SK-N-SH treated with all-trans-retinoic acid at 6 μM for 48 hours (cell line): ENCODE measurements at regions not wholly inside any gene's neighbourhood (a gene's known extent, or its start where the extent isn't known, plus 50 kb on each side); places are given as distances from the start of the nearest gene placed in this dataset.

Experiments
- ATAC-seq: fragments of 200-7000 bp; cut with Tn5 transposase; 3 replicates; pipeline ENCODE4 v1.9.1; 2020; ENCODE audit warnings: mild to moderate bottlenecking, moderate library complexity
- ARNTL ChIP-seq: fragments of 450-650 bp; formaldehyde crosslinking; IDR thresholded peaks from 2 replicates; pipeline ENCODE4 v1.5.0; 2020; ENCODE audit warnings: low read depth, mild to moderate bottlenecking, moderate library complexity, borderline replicate concordance
- BACH2 ChIP-seq: fragments of 250-450 bp; sonication (Bioruptor Pico); IDR thresholded peaks from 2 replicates; pipeline ENCODE4 v1.9.0; 2021; ENCODE audit warnings: mild to moderate bottlenecking, borderline replicate concordance
- CREB5 ChIP-seq: fragments of 250-450 bp; sonication (Bioruptor Pico); IDR thresholded peaks from 2 replicates; pipeline ENCODE4 v1.5.1; 2020; ENCODE audit warnings: low read depth, mild to moderate bottlenecking, moderate library complexity
- CSDC2 ChIP-seq: fragments of 250-450 bp; sonication (Bioruptor Pico); IDR thresholded peaks from 2 replicates; pipeline ENCODE4 v1.5.0; 2020; ENCODE audit warnings: mild to moderate bottlenecking, moderate library complexity
- CSRNP3 ChIP-seq: fragments of 250-450 bp; sonication (Bioruptor Pico); IDR thresholded peaks from 2 replicates; pipeline ENCODE4 v1.5.1; 2021; ENCODE audit warnings: mild to moderate bottlenecking, moderate library complexity
- ESRRG ChIP-seq: fragments of 250-450 bp; sonication (Bioruptor Pico); IDR thresholded peaks from 2 replicates; pipeline ENCODE4 v1.6.1; 2021; ENCODE audit warnings: mild to moderate bottlenecking
- GLIS3 ChIP-seq: fragments of 250-450 bp; sonication (Bioruptor Pico); IDR thresholded peaks from 2 replicates; pipeline ENCODE4 v1.5.0; 2020; ENCODE audit warnings: mild to moderate bottlenecking, moderate library complexity
- ISL1 ChIP-seq: fragments of 250-450 bp; sonication (Bioruptor Pico); IDR thresholded peaks from 2 replicates; pipeline ENCODE4 v2.1.2; 2022; ENCODE audit warnings: mild to moderate bottlenecking, moderate library complexity
- OSR1 ChIP-seq: fragments of 250-450 bp; sonication (Bioruptor Pico); IDR thresholded peaks from 2 replicates; pipeline ENCODE4 v1.8.0; 2022; ENCODE audit warnings: moderate library complexity, mild to moderate bottlenecking, inconsistent platforms
- PATZ1 ChIP-seq: fragments of 250-450 bp; sonication (Bioruptor Pico); IDR thresholded peaks from 2 replicates; pipeline ENCODE4 v1.8.0; 2020; ENCODE audit warnings: mild to moderate bottlenecking, moderate library complexity, borderline replicate concordance
- POU6F1 ChIP-seq: fragments of 250-450 bp; sonication (Bioruptor Pico); IDR thresholded peaks from 2 replicates; pipeline ENCODE4 v1.8.0; 2021; ENCODE audit warnings: low read depth, mild to moderate bottlenecking, moderate library complexity, borderline replicate concordance
- PPARA ChIP-seq: fragments of 250-450 bp; sonication (Bioruptor Pico); IDR thresholded peaks from 2 replicates; pipeline ENCODE4 v1.5.0; 2020; ENCODE audit warnings: mild to moderate bottlenecking, borderline replicate concordance
- RARB ChIP-seq: fragments of 250-450 bp; sonication (Bioruptor Pico); IDR thresholded peaks from 2 replicates; pipeline ENCODE4 v1.8.0; 2021; ENCODE audit warnings: mild to moderate bottlenecking, moderate library complexity
- SNAI2 ChIP-seq: fragments of 250-450 bp; sonication (Bioruptor Pico); IDR thresholded peaks from 2 replicates; pipeline ENCODE4 v1.5.0; 2020; ENCODE audit warnings: mild to moderate bottlenecking, moderate library complexity
- TCF4 ChIP-seq: fragments of 250-450 bp; sonication (Bioruptor Pico); IDR thresholded peaks from 2 replicates; pipeline ENCODE4 v1.8.0; 2021; ENCODE audit warnings: mild to moderate bottlenecking, moderate library complexity, borderline replicate concordance
- TOX ChIP-seq: fragments of 250-450 bp; sonication (Bioruptor Pico); IDR thresholded peaks from 2 replicates; pipeline ENCODE4 v1.8.0; 2021; ENCODE audit warnings: mild to moderate bottlenecking, moderate library complexity, borderline replicate concordance
- TSHZ2 ChIP-seq: fragments of 250-450 bp; sonication (Bioruptor Pico); IDR thresholded peaks from 2 replicates; pipeline ENCODE4 v1.5.0; 2020; ENCODE audit warnings: mild to moderate bottlenecking, moderate library complexity
- ZC3H10 ChIP-seq: fragments of 250-450 bp; sonication (Bioruptor Pico); IDR thresholded peaks from 2 replicates; pipeline ENCODE4 v1.5.1; 2021; ENCODE audit warnings: mild to moderate bottlenecking, moderate library complexity
- ZFP3 ChIP-seq: fragments of 250-450 bp; sonication (Bioruptor Pico); IDR thresholded peaks from 2 replicates; pipeline ENCODE4 v1.5.0; 2020; ENCODE audit warnings: mild to moderate bottlenecking, moderate library complexity
- ZFP30 ChIP-seq: fragments of 450-650 bp; formaldehyde crosslinking; IDR thresholded peaks from 2 replicates; pipeline ENCODE4 v1.5.0; 2022; ENCODE audit warnings: mild to moderate bottlenecking, moderate library complexity
- ZNF565 ChIP-seq: fragments of 450-650 bp; formaldehyde crosslinking; conservative IDR thresholded peaks from 2 replicates; pipeline ENCODE4 v1.5.0; 2020; ENCODE audit warnings: low read depth, mild to moderate bottlenecking, moderate library complexity
- ZNF70 ChIP-seq: fragments of 450-650 bp; formaldehyde crosslinking; IDR thresholded peaks from 2 replicates; pipeline ENCODE4 v1.5.0; 2020; ENCODE audit warnings: mild to moderate bottlenecking, moderate library complexity
- ZNF8 ChIP-seq: fragments of 450-650 bp; formaldehyde crosslinking; IDR thresholded peaks from 2 replicates; pipeline ENCODE4 v1.5.0; 2020; ENCODE audit warnings: mild to moderate bottlenecking, moderate library complexity

GRCh38 chr21:28156590-28156989 lies 836.1 kb downstream of the LTN1 start:
- no peak for TF ChIP-seq GLIS3
- no peak for TF ChIP-seq SNAI2
- no peak for TF ChIP-seq CSRNP3 (CRISPR knock-in tag)
- no peak for TF ChIP-seq ZNF8 (CRISPR knock-in tag)
- TF ChIP-seq BACH2, result no peak
- no peak for TF ChIP-seq CREB5 (CRISPR knock-in tag)
- no peak for TF ChIP-seq ZNF565 (CRISPR knock-in tag)
- TF ChIP-seq PATZ1 (CRISPR knock-in tag), result no peak
- no peak for TF ChIP-seq ISL1 (CRISPR knock-in tag)
- TF ChIP-seq ZFP30 (CRISPR knock-in tag), result no peak
- no peak for TF ChIP-seq TSHZ2 (CRISPR knock-in tag)
- no peak for TF ChIP-seq ESRRG
- TF ChIP-seq TOX (CRISPR knock-in tag), result no peak
- TF ChIP-seq ZNF70 (CRISPR knock-in tag), result no peak
- TF ChIP-seq OSR1 (CRISPR knock-in tag), result no peak
- TF ChIP-seq PPARA (CRISPR knock-in tag), result no peak
- no peak for TF ChIP-seq TCF4 (CRISPR knock-in tag)
- no peak for TF ChIP-seq ZFP3 (CRISPR knock-in tag)
- no peak for ATAC-seq

- TF ChIP-seq ZFP3 (CRISPR knock-in tag) (no peak), SNAI2 (no peak)
- TF ChIP-seq, all 23 proteins: peak for 0
- ATAC-seq, result no peak
These were observed 838.6 kb downstream of the LTN1 start for GRCh38 chr21:28154121-28154520.

GRCh38 chr21:28152732-28153131 lies 839.9 kb downstream of the LTN1 start:
- TF ChIP-seq ZNF70 (CRISPR knock-in tag), result no peak
- TF ChIP-seq ZC3H10 (CRISPR knock-in tag), result no peak
- TF ChIP-seq ISL1 (CRISPR knock-in tag), result no peak
- no peak for TF ChIP-seq ZNF8 (CRISPR knock-in tag)
- no peak for ATAC-seq

GRCh38 chr21:28151758-28152157 lies 840.9 kb downstream of the LTN1 start:
- no peak for ATAC-seq
- TF ChIP-seq ZC3H10 (CRISPR knock-in tag), result no peak
- no peak for TF ChIP-seq ARNTL (CRISPR knock-in tag)
- no peak for TF ChIP-seq RARB
- TF ChIP-seq PPARA (CRISPR knock-in tag), result no peak
- TF ChIP-seq ZNF565 (CRISPR knock-in tag), result no peak
- TF ChIP-seq TOX (CRISPR knock-in tag), result no peak
- TF ChIP-seq SNAI2, result no peak
- no peak for TF ChIP-seq POU6F1
- no peak for TF ChIP-seq ESRRG
- no peak for TF ChIP-seq ZFP3 (CRISPR knock-in tag)
- TF ChIP-seq ZNF70 (CRISPR knock-in tag), result no peak
- TF ChIP-seq CSDC2 (CRISPR knock-in tag), result no peak
